ENCODE measurements at regions not wholly inside any gene's neighbourhood (a gene's known extent, or its start where the extent isn't known, plus 50 kb on each side); places are given as distances from the start of the nearest gene placed in this dataset.

DNA sequence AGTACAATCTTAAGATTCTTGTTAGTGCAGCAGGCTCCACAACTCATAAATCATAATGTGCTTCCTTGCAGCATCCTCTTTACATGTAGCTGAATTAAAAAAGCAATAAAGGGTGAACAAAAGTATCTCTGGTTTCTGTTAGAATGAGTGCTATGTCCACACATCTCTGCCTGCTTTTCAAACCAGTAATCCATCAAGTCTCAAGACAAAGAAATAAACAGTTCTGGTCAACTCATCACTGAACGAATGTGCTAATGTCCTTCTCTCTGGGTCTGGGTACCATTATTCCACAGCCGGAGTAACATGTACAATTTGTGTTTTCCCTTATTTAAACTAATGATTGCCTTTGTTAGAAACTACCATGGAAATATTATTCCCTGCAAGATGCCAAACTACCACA, 273.0 kb upstream of the USP15 start:
- ChIA-PET CTCF (ENCODE audit: low intra/inter-chr PET ratio) (no interaction called here), POLR2A (no interaction called here)
- FAIRE-seq (no peak), DNase-seq (ENCODE audit: extremely low read depth in 1 of 4, low spot score in 3 of 4) (no peak), ATAC-seq (no peak)
- intact Hi-C loops (cut with micrococcal nuclease) (no loop called here), in situ Hi-C loops (cut with MboI) (no loop called here)
- Histone ChIP-seq H3K9me3 (replicated peaks; ENCODE audit: control insufficient read depth, insufficient read depth, low read depth, low read length) (no peaks in the 10 kb centered on the region), H3K9me1 (ENCODE audit: control insufficient read depth, insufficient read depth, low read length) (no peaks in the 10 kb centered on the region), H3K27me3 (ENCODE audit: control insufficient read depth in 2 of 2, insufficient read depth in 2 of 2, low read length in 2 of 2) (no peaks in the 10 kb centered on the region), H3K36me3 (ENCODE audit: control insufficient read depth, insufficient read depth, low read length) (no peaks in the 10 kb centered on the region), H3K4me3 (no peak overlapping the region), H4K20me1 (replicated peaks; ENCODE audit: control insufficient read depth, insufficient read depth, low read length) (no peaks in the 10 kb centered on the region), H3K4me1 (replicated peaks in 1 of 2; ENCODE audit: control insufficient read depth in 2 of 2, insufficient read depth in 2 of 2, low read length in 2 of 2) (no peaks in the 10 kb centered on the region), H3K9ac (ENCODE audit: insufficient read depth in 1 of 2, low read depth in 2 of 2, low read length in 2 of 2) (no peak overlapping the region), H3K4me2 (ENCODE audit: insufficient read depth, low read length) (no peak overlapping the region), H3K27ac (ENCODE audit: extremely low read depth, low read depth, low read length) (no peak overlapping the region), H2AFZ (ENCODE audit: low read depth, low read length) (no peak overlapping the region), H3K79me2 (ENCODE audit: control insufficient read depth, insufficient read depth, low read length) (no peaks in the 10 kb centered on the region)
- 0% methylated on average over 2 of the region's 2 CpGs for WGBS (ENCODE audit: insufficient coverage, low coverage, missing lambda C conversion rate)
- TF ChIP-seq ZSCAN32 (CRISPR knock-in tag; IDR thresholded peaks at IDR 0.05), result no peak
- TF ChIP-seq, protein P1, sequence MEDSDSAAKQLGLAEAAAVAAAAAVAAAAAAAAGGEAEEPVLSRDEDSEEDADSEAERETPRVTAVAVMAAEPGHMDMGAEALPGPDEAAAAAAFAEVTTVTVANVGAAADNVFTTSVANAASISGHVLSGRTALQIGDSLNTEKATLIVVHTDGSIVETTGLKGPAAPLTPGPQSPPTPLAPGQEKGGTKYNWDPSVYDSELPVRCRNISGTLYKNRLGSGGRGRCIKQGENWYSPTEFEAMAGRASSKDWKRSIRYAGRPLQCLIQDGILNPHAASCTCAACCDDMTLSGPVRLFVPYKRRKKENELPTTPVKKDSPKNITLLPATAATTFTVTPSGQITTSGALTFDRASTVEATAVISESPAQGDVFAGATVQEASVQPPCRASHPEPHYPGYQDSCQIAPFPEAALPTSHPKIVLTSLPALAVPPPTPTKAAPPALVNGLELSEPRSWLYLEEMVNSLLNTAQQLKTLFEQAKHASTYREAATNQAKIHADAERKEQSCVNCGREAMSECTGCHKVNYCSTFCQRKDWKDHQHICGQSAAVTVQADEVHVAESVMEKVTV (CRISPR knock-in tag; IDR thresholded peaks at IDR 0.05), result no peak
- no peak for TF ChIP-seq TAF7 (tag; IDR thresholded peaks at IDR 0.05)
- TF ChIP-seq TCF7L2 (IDR thresholded peaks at IDR 0.05; ENCODE audit: low read depth, low read length), result no peak
- no peak for TF ChIP-seq GATA2 (CRISPR knock-in tag; IDR thresholded peaks at IDR 0.05)
- TF ChIP-seq CC2D1A (IDR thresholded peaks at IDR 0.05), result no peak
- no peak for TF ChIP-seq FOXJ3 (CRISPR knock-in tag; IDR thresholded peaks at IDR 0.05)
- TF ChIP-seq NFE2L1 (tag; IDR thresholded peaks at IDR 0.05; ENCODE audit: borderline replicate concordance, low read depth), result no peak
- TF ChIP-seq SRSF3 (IDR thresholded peaks at IDR 0.05; ENCODE audit: insufficient read depth, low read length), result no peak
- no peak for TF ChIP-seq RAD51 (IDR thresholded peaks at IDR 0.05; ENCODE audit: borderline replicate concordance, low read depth)
- no peak for TF ChIP-seq ZBED1 (IDR thresholded peaks at IDR 0.05)
- no peak for TF ChIP-seq CBFB (CRISPR knock-in tag; IDR thresholded peaks at IDR 0.05)
- TF ChIP-seq ZBTB17 (CRISPR knock-in tag; IDR thresholded peaks at IDR 0.05), result no peak
- TF ChIP-seq DNMT1 (IDR thresholded peaks at IDR 0.05), result no peak
- TF ChIP-seq, protein P2, sequence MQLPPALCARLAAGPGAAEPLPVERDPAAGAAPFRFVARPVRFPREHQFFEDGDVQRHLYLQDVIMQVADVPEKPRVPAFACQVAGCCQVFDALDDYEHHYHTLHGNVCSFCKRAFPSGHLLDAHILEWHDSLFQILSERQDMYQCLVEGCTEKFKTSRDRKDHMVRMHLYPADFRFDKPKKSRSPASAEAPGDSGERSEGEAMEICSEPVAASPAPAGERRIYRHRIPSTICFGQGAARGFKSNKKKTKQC (CRISPR knock-in tag; IDR thresholded peaks at IDR 0.05), result no peak
- TF ChIP-seq MTA1 (IDR thresholded peaks at IDR 0.05; ENCODE audit: borderline replicate concordance), result no peak
- no peak for TF ChIP-seq RBBP5 (IDR thresholded peaks at IDR 0.05; ENCODE audit: borderline replicate concordance, insufficient read depth, low read length, poor library complexity, severe bottlenecking)
- TF ChIP-seq RB1 (IDR thresholded peaks at IDR 0.05; ENCODE audit: low read depth), result no peak
- no TSS peak for BruUV-seq (replicated peaks)

Data from K562 (cell line).